ENCODE measurements at regions not wholly inside any gene's neighbourhood (a gene's known extent, or its start where the extent isn't known, plus 50 kb on each side); places are given as distances from the start of the nearest gene placed in this dataset.

GRCh38 chr3:176274161-176274560 is 923.1 kb downstream of the TBL1XR1 start:
- no peaks in the 10 kb centered on the region for H3K79me2 ChIP-seq (ENCODE audit: insufficient read depth, low read length)
- H4K8ac ChIP-seq (replicated peaks; ENCODE audit: insufficient read length, low read depth, low read length), result no peak overlapping the region
- Mint-ChIP-seq H3K9me3 (no peaks in the 10 kb centered on the region), H3K27ac (peak overlapping the region in 1 of 3 experiments; percentile 50; a peak in 1 of 7 replicates), H3K36me3 (ENCODE audit: insufficient read depth in 1 of 3, low read depth in 3 of 3) (peaks cover 7 to 14% (median 7%) of the 10 kb centered on the region in 3 experiments; a peak in 4 of 7 replicates), H3K4me1 (peaks cover 12 to 24% of the 10 kb centered on the region in 2 experiments), H3K27me3 (ENCODE audit: low read depth) (no peaks in the 10 kb centered on the region), H3K4me3 (no peak overlapping the region)
- no peak overlapping the region for H4K5ac ChIP-seq (ENCODE audit: insufficient read length, low read depth, low read length)
- no peak overlapping the region for H2BK20ac ChIP-seq (ENCODE audit: low read depth, low read length, poor library complexity, severe bottlenecking)
- H3K4me2 ChIP-seq (ENCODE audit: insufficient read depth, insufficient read length, low read length), result no peak overlapping the region
- H3K18ac ChIP-seq (ENCODE audit: insufficient read length, low read depth, low read length), result no peak overlapping the region
- no peak overlapping the region for H3K56ac ChIP-seq (ENCODE audit: insufficient read length, low read depth, low read length)
- no peak overlapping the region for H3K14ac ChIP-seq (ENCODE audit: insufficient read depth, low read length)
- H2AK5ac ChIP-seq (ENCODE audit: insufficient read length, low read length), result no peak overlapping the region
- H2BK15ac ChIP-seq (ENCODE audit: low read depth, low read length), result no peak overlapping the region
- no peak overlapping the region for H3T11ph ChIP-seq (ENCODE audit: low read length)
- no peaks in the 10 kb centered on the region for H3K9me3 ChIP-seq (ENCODE audit: control insufficient read depth, low read depth, low read length)
- no peaks in the 10 kb centered on the region for H3K27me3 ChIP-seq (ENCODE audit: insufficient read depth, low read length)
- no peak overlapping the region for H4K91ac ChIP-seq (ENCODE audit: insufficient read length, low read depth, low read length)
- H3K4ac ChIP-seq (ENCODE audit: low read depth, low read length), result no peak overlapping the region
- no peak overlapping the region for H2AFZ ChIP-seq (ENCODE audit: low read length)
- H4K20me1 ChIP-seq (ENCODE audit: control insufficient read depth, insufficient read depth, insufficient read length), result no peaks in the 10 kb centered on the region
- TF ChIP-seq, protein P1, sequence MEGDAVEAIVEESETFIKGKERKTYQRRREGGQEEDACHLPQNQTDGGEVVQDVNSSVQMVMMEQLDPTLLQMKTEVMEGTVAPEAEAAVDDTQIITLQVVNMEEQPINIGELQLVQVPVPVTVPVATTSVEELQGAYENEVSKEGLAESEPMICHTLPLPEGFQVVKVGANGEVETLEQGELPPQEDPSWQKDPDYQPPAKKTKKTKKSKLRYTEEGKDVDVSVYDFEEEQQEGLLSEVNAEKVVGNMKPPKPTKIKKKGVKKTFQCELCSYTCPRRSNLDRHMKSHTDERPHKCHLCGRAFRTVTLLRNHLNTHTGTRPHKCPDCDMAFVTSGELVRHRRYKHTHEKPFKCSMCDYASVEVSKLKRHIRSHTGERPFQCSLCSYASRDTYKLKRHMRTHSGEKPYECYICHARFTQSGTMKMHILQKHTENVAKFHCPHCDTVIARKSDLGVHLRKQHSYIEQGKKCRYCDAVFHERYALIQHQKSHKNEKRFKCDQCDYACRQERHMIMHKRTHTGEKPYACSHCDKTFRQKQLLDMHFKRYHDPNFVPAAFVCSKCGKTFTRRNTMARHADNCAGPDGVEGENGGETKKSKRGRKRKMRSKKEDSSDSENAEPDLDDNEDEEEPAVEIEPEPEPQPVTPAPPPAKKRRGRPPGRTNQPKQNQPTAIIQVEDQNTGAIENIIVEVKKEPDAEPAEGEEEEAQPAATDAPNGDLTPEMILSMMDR (conservative IDR thresholded peaks at IDR 0.05), result no peak
- DNase-seq, result no peak
- no peak overlapping the region for H3K27ac ChIP-seq (ENCODE audit: insufficient read length, low read depth, low read length)
- no peak overlapping the region for H2BK12ac ChIP-seq (ENCODE audit: insufficient read length, low read depth, low read length)
- peaks cover 2% of the 10 kb centered on the region; the same call in 1 of the 2 replicates for H3K4me1 ChIP-seq (ENCODE audit: insufficient read depth, low read length)
- WGBS (ENCODE audit: extremely low coverage, insufficient read length, low lambda C conversion rate), result no CpG with 5 or more reads among the region's 5 CpGs
- no peak overlapping the region for H2BK120ac ChIP-seq (ENCODE audit: low read depth, low read length, poor library complexity, severe bottlenecking)
- H2BK5ac ChIP-seq (ENCODE audit: insufficient read length, low read length), result no peak overlapping the region
- no peak overlapping the region for H3K23ac ChIP-seq (ENCODE audit: insufficient read length, low read depth, low read length)
- no peak overlapping the region for H3K9ac ChIP-seq (ENCODE audit: extremely low read depth, insufficient read length, low read length)
- H3K79me1 ChIP-seq (ENCODE audit: insufficient read depth, low read depth, low read length, poor library complexity, severe bottlenecking), result no peaks in the 10 kb centered on the region
- H3K23me2 ChIP-seq (ENCODE audit: insufficient read length, low read depth, low read length, poor library complexity, severe bottlenecking), result no peaks in the 10 kb centered on the region

Data from H9 (cell line).